ENCODE measurements at regions not wholly inside any gene's neighbourhood (a gene's known extent, or its start where the extent isn't known, plus 50 kb on each side); places are given as distances from the start of the nearest gene placed in this dataset.

- Histone ChIP-seq H3K4me3 (no peak overlapping the region), H3K4me1 (no peaks in the 10 kb centered on the region), H3K27me3 (no peaks in the 10 kb centered on the region), H3K36me3 (no peaks in the 10 kb centered on the region), H3K9me3 (no peaks in the 10 kb centered on the region), H3K27ac (no peak overlapping the region)
- no peak for ATAC-seq
- intact Hi-C loops (cut with DNase I) = no loop called here
- no peak for DNase-seq
- TF ChIP-seq CTCF (IDR thresholded peaks at IDR 0.05) = no peak
Observed at GRCh38 chr5:8227112-8227511, 358.2 kb downstream of the MTRR start.

DNA sequence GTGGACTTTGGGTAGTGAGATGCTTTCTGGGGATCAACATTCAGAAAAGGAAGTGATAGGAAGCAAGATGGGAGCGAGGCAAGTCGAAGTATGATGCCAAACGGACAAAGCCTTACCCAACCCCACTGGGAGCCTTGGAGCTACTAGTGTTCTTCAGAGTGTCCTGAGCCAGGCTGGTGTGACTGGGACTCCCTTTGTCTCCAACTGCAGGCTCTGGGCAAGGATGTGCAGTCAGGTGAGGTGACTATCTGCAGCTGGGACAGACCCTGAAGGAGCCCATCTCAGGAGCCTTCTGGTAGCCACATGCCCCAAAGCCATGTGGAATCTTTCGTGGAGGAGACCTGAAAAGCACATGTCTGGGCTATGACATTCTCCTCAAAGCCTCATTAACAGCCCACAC is 360.6 kb downstream of the MTRR start:
- ATAC-seq = no peak
- no peaks in the 10 kb centered on the region for H3K9me3 ChIP-seq
- no peaks in the 10 kb centered on the region for H3K27me3 ChIP-seq
- no peak for DNase-seq
- intact Hi-C loops (cut with DNase I) = no loop called here
- no peak for TF ChIP-seq CTCF (IDR thresholded peaks at IDR 0.05)
- H3K27ac ChIP-seq = no peak overlapping the region
- no peaks in the 10 kb centered on the region for H3K36me3 ChIP-seq
- no peaks in the 10 kb centered on the region for H3K4me1 ChIP-seq
- H3K4me3 ChIP-seq = no peak overlapping the region

GRCh38 chr5:8230868-8231267 is 361.9 kb downstream of the MTRR start:
- no peaks in the 10 kb centered on the region for H3K27me3 ChIP-seq
- no peaks in the 10 kb centered on the region for H3K9me3 ChIP-seq
- no peaks in the 10 kb centered on the region for H3K4me1 ChIP-seq
- H3K4me3 ChIP-seq = no peak overlapping the region
- no peak for ATAC-seq
- no peak for TF ChIP-seq CTCF (IDR thresholded peaks at IDR 0.05)
- H3K36me3 ChIP-seq = no peaks in the 10 kb centered on the region
- no peak overlapping the region for H3K27ac ChIP-seq
- DNase-seq = no peak
- intact Hi-C loops (cut with DNase I) = no loop called here

- Histone ChIP-seq H3K36me3 (no peaks in the 10 kb centered on the region), H3K4me1 (no peaks in the 10 kb centered on the region), H3K9me3 (no peaks in the 10 kb centered on the region), H3K4me3 (no peak overlapping the region), H3K27ac (no peak overlapping the region), H3K27me3 (no peaks in the 10 kb centered on the region)
- ATAC-seq (no peak), DNase-seq (no peak)
- TF ChIP-seq CTCF (IDR thresholded peaks at IDR 0.05) = no peak
- intact Hi-C loops (cut with DNase I) = no loop called here
Observed at GRCh38 chr5:8233479-8233878, 364.5 kb downstream of the MTRR start.

DNA sequence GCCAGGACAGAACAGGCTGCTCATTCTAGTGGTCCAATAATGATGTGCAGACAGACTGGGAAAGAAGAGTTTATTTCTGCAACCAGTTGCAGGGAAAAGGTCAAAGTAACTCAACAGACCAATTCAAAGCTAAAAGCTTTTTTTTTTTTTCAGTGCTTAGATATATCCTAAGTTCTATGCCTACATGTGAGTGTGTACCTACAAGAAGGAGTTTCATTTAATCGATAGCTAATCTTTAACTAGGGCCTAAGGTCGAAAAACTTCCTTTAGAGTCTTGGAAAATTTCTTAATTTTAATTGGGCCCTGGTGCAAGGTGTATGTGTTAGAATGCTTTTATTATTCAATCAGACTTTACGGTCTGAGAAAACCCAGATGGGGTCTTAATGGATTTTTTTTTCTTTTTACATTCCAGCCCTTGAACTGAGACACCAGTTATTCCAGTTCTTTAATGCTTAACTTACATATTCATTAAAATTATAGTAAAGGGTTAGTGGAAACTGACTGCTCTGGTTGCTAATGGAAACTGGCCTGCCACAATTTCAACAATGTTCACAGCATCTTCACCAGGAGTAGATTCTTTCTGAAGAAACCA is 365.3 kb downstream of the MTRR start:
- DNase-seq (no peak), ATAC-seq (no peak)
- no peak for TF ChIP-seq CTCF (IDR thresholded peaks at IDR 0.05)
- no peak overlapping the region for H3K27ac ChIP-seq
- no peaks in the 10 kb centered on the region for H3K9me3 ChIP-seq
- no peak overlapping the region for H3K4me3 ChIP-seq
- H3K36me3 ChIP-seq = no peaks in the 10 kb centered on the region
- intact Hi-C loops (cut with DNase I) = no loop called here
- no peaks in the 10 kb centered on the region for H3K27me3 ChIP-seq
- H3K4me1 ChIP-seq = no peaks in the 10 kb centered on the region

DNA sequence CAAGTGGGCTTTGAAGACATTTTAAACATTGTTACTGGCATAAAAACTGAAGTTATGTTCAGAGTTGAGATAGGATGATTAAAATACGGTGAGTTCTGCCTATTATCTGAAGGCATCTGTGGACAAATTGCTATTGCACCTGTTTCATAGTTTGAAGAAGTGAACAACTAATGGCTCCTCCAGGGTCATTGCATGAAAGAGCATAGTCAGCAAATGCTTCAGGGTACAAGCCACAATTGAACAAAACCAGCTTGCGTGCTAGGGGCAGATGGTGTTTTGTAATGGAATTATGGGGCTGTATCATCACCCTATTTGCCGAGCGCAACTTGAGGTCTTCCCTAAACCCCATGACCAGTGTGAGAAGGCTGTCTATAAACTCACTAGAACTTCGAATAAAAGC is 369.1 kb downstream of the MTRR start:
- H3K4me1 ChIP-seq = no peaks in the 10 kb centered on the region
- no peak overlapping the region for H3K27ac ChIP-seq
- no peaks in the 10 kb centered on the region for H3K27me3 ChIP-seq
- DNase-seq (no peak), ATAC-seq (no peak)
- H3K4me3 ChIP-seq = no peak overlapping the region
- no peaks in the 10 kb centered on the region for H3K9me3 ChIP-seq
- no peak for TF ChIP-seq CTCF (IDR thresholded peaks at IDR 0.05)
- intact Hi-C loops (cut with DNase I) = no loop called here
- H3K36me3 ChIP-seq = no peaks in the 10 kb centered on the region
